GM12878 (cell line): ENCODE measurements at regions not wholly inside any gene's neighbourhood (a gene's known extent, or its start where the extent isn't known, plus 50 kb on each side); places are given as distances from the start of the nearest gene placed in this dataset.
"Not testable (repeated sequence)": the region's sequence is repeated elsewhere in the genome, so short reads cannot be mapped to it uniquely, and the experiment has no call there.

Source experiments
- EP300 ChIP-seq, 2 experiments: fragments of 150-350 bp in 1 of 2; IDR thresholded peaks; 2 replicates each; pipeline ENCODE4 v1.6.1; 2011 to 2012; ENCODE audit warnings: low read depth in 2 of 2, low read length in 2 of 2, borderline replicate concordance in 1 of 2, improper control_type of control experiment in 1 of 2, inconsistent platforms in 1 of 2; ENCODE audit not compliant: control insufficient read depth in 1 of 2
- MTA2 ChIP-seq: fragments of 450-650 bp; IDR thresholded peaks from 2 replicates; pipeline ENCODE4 v1.6.1; 2016; ENCODE audit warnings: low read depth, mild to moderate bottlenecking, moderate library complexity
- SMARCA5 ChIP-seq: fragments of 450-650 bp; IDR thresholded peaks from 2 replicates; pipeline ENCODE4 v1.6.1; 2017; ENCODE audit warnings: mild to moderate bottlenecking
- TARDBP ChIP-seq: IDR thresholded peaks from 2 replicates; pipeline ENCODE4 v1.6.1; 2016; ENCODE audit warnings: borderline replicate concordance
- TCF12 ChIP-seq: IDR thresholded peaks from 2 replicates; pipeline ENCODE4 v1.6.1; 2011; ENCODE audit warnings: low read depth, mild to moderate bottlenecking, low read length
- ZNF24 ChIP-seq: fragments of 450-650 bp; IDR thresholded peaks from 2 replicates; pipeline ENCODE4 v1.6.1; 2017; ENCODE audit warnings: antibody characterized with exemption, mild to moderate bottlenecking
- TF ChIP-seq, protein P1 (sequence below), 3 experiments: IDR thresholded peaks in 2 of 3; conservative IDR thresholded peaks in 1 of 3; 2 replicates each; pipeline ENCODE4 v1.5.1; 2011; ENCODE audit warnings: low read depth in 3 of 3, low read length in 3 of 3, mild to moderate bottlenecking in 3 of 3, control low read depth in 2 of 3, moderate library complexity in 2 of 3, inconsistent platforms in 1 of 3, mixed read lengths in 1 of 3; ENCODE audit not compliant: control insufficient read depth in 2 of 3, insufficient read depth in 1 of 3; ENCODE audit errors: extremely low read depth in 1 of 3
- TF ChIP-seq, protein P2 (sequence below): fragments of 450-650 bp; formaldehyde crosslinking; IDR thresholded peaks from 2 replicates; pipeline ENCODE4 v1.5.0; 2022; ENCODE audit warnings: mild to moderate bottlenecking, missing genetic modification characterization

DNA sequence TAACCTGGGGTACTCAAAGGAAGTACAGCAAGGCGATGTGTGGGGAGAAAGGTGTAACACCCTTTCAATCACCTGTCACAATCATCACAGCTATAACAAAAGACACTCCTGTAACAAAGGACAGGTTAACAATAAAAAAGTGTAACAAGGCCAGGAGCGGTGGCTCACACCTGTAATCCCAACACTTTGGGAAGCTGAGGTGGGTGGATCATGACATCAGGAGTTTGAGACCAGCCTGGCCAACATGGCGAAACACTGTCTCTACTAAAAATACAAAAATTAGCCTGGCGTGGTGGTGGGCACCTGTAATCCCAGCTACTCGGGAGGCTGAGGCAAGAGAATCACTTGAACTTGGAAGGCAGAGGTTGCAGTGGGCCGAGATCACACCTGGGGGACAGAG is 436.4 kb downstream of the RBFOX1 start:
- TF ChIP-seq, protein P1, sequence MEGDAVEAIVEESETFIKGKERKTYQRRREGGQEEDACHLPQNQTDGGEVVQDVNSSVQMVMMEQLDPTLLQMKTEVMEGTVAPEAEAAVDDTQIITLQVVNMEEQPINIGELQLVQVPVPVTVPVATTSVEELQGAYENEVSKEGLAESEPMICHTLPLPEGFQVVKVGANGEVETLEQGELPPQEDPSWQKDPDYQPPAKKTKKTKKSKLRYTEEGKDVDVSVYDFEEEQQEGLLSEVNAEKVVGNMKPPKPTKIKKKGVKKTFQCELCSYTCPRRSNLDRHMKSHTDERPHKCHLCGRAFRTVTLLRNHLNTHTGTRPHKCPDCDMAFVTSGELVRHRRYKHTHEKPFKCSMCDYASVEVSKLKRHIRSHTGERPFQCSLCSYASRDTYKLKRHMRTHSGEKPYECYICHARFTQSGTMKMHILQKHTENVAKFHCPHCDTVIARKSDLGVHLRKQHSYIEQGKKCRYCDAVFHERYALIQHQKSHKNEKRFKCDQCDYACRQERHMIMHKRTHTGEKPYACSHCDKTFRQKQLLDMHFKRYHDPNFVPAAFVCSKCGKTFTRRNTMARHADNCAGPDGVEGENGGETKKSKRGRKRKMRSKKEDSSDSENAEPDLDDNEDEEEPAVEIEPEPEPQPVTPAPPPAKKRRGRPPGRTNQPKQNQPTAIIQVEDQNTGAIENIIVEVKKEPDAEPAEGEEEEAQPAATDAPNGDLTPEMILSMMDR (IDR thresholded peaks at IDR 0.05 in 2 of 3, conservative IDR thresholded peaks at IDR 0.05 in 1 of 3; ENCODE audit: control insufficient read depth in 2 of 3, extremely low read depth in 1 of 3, insufficient read depth in 1 of 3, low read depth in 3 of 3, low read length in 3 of 3): not testable (repeated sequence)
- TF ChIP-seq, protein P2, sequence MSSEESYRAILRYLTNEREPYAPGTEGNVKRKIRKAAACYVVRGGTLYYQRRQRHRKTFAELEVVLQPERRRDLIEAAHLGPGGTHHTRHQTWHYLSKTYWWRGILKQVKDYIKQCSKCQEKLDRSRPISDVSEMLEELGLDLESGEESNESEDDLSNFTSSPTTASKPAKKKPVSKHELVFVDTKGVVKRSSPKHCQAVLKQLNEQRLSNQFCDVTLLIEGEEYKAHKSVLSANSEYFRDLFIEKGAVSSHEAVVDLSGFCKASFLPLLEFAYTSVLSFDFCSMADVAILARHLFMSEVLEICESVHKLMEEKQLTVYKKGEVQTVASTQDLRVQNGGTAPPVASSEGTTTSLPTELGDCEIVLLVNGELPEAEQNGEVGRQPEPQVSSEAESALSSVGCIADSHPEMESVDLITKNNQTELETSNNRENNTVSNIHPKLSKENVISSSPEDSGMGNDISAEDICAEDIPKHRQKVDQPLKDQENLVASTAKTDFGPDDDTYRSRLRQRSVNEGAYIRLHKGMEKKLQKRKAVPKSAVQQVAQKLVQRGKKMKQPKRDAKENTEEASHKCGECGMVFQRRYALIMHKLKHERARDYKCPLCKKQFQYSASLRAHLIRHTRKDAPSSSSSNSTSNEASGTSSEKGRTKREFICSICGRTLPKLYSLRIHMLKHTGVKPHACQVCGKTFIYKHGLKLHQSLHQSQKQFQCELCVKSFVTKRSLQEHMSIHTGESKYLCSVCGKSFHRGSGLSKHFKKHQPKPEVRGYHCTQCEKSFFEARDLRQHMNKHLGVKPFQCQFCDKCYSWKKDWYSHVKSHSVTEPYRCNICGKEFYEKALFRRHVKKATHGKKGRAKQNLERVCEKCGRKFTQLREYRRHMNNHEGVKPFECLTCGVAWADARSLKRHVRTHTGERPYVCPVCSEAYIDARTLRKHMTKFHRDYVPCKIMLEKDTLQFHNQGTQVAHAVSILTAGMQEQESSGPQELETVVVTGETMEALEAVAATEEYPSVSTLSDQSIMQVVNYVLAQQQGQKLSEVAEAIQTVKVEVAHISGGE (CRISPR knock-in tag): not testable (repeated sequence)
- TF ChIP-seq EP300 (IDR thresholded peaks at IDR 0.05; ENCODE audit: borderline replicate concordance in 1 of 2, control insufficient read depth in 1 of 2, low read depth in 2 of 2, low read length in 2 of 2); ZNF24; SMARCA5; TARDBP; MTA2; TCF12: not testable (repeated sequence)
